Sigmoid colon (tissue), 6 donors: ENCODE measurements at regions not wholly inside any gene's neighbourhood (a gene's known extent, or its start where the extent isn't known, plus 50 kb on each side); places are given as distances from the start of the nearest gene placed in this dataset.

Experiments
- DNase-seq: peaks from one replicate; pipeline ENCODE4 v3.0.0-alpha.2; 2019
- H3K27ac ChIP-seq, 4 donors: fragments of 200-600 bp; sonication (generic); one replicate each; pipeline ENCODE4 v1.5.1; 2016 to 2019; ENCODE audit warnings: mild to moderate bottlenecking in 1 of 4
- H3K27me3 ChIP-seq, 3 donors: fragments of 200-600 bp; sonication (generic); one replicate each; pipeline ENCODE4 v1.5.1; 2019; ENCODE audit warnings: mild to moderate bottlenecking in 1 of 3
- H3K36me3 ChIP-seq, 4 donors: fragments of 200-600 bp; sonication (generic); one replicate each; pipeline ENCODE4 v1.5.1; 2016 to 2019
- H3K4me1 ChIP-seq, 4 donors: fragments of 200-600 bp; sonication (generic); one replicate each; pipeline ENCODE4 v1.5.1; 2017 to 2019
- H3K4me3 ChIP-seq, 4 donors: fragments of 200-600 bp; sonication (generic); one replicate each; pipeline ENCODE4 v1.5.1; 2017 to 2019; ENCODE audit warnings: mild to moderate bottlenecking in 2 of 4, moderate library complexity in 1 of 4
- H3K9me3 ChIP-seq, 4 donors: fragments of 200-600 bp in 3 of 4; sonication (generic) in 3 of 4; one replicate each; pipeline versions ENCODE4 v1.5.1 to v1.6.1; 2013 to 2019
- CTCF ChIP-seq, 4 experiments: fragments of 450-650 bp in 3 of 4; fragments of 200-600 bp in 1 of 4; IDR thresholded peaks; one replicate each; pipeline ENCODE4 v1.5.1; 2016 to 2019; ENCODE audit warnings: antibody characterized with exemption in 4 of 4, mild to moderate bottlenecking in 3 of 4, moderate library complexity in 2 of 4
- EP300 ChIP-seq, 4 donors: sonication (generic); formaldehyde crosslinking; IDR thresholded peaks; one replicate each; pipeline ENCODE4 v1.6.1; 2017; ENCODE audit warnings: antibody characterized with exemption in 4 of 4
- POLR2A ChIP-seq, 2 donors: fragments of 450-650 bp; IDR thresholded peaks; one replicate each; pipeline ENCODE4 v1.6.1; 2016; ENCODE audit warnings: antibody characterized with exemption in 2 of 2, mild to moderate bottlenecking in 2 of 2, moderate library complexity in 2 of 2
- POLR2AphosphoS5 ChIP-seq, 4 donors: sonication (generic); formaldehyde crosslinking; IDR thresholded peaks; one replicate each; pipeline ENCODE4 v1.6.1; 2017; ENCODE audit warnings: antibody characterized with exemption in 4 of 4
- WGBS, 2 donors: extraction: QIAGEN DNeasy Blood & Tissue Kit; methylation state at CpG; one replicate each; pipeline ENCODE4 v1.1.7; 2013; 5-methylcytosine and 5-hydroxymethylcytosine counted together
- intact Hi-C: fragments of 100-400 bp; cut with DNase I; formaldehyde crosslinking; loops from one replicate; pipeline ENCODE4 v1.15.1; 2023
- donor health status: healthy with polysubstance abuse.
- donor health status: healthy.

GRCh38 chrX:15918003-15918402 is 63.4 kb upstream of the AP1S2 start:
- no peaks in the 10 kb centered on the region for H3K4me1 ChIP-seq
- no peaks in the 10 kb centered on the region for H3K27me3 ChIP-seq
- no peak for DNase-seq
- 83 to 88% methylated on average over 1 of the region's 1 CpG for WGBS, 2 donors
- no peak overlapping the region for H3K4me3 ChIP-seq
- no peak for TF ChIP-seq POLR2A (IDR thresholded peaks at IDR 0.05)
- no peak for TF ChIP-seq EP300 (IDR thresholded peaks at IDR 0.05)
- TF ChIP-seq CTCF (IDR thresholded peaks at IDR 0.05) = no peak
- TF ChIP-seq POLR2AphosphoS5 (IDR thresholded peaks at IDR 0.05) = no peak
- no peaks in the 10 kb centered on the region for H3K36me3 ChIP-seq
- H3K9me3 ChIP-seq = no peaks in the 10 kb centered on the region
- intact Hi-C loops = no loop called here
- no peak overlapping the region for H3K27ac ChIP-seq

GRCh38 chrX:15916704-15917084 is 62.1 kb upstream of the AP1S2 start:
- H3K4me1 ChIP-seq = no peaks in the 10 kb centered on the region
- H3K4me3 ChIP-seq = no peak overlapping the region
- no peaks in the 10 kb centered on the region for H3K9me3 ChIP-seq
- no peaks in the 10 kb centered on the region for H3K27me3 ChIP-seq
- no peaks in the 10 kb centered on the region for H3K36me3 ChIP-seq
- WGBS, 2 donors = 60 to 69% methylated on average over 4 of the region's 4 CpGs
- intact Hi-C loops = no loop called here
- H3K27ac ChIP-seq = no peak overlapping the region
- DNase-seq = no peak
- TF ChIP-seq EP300 (IDR thresholded peaks at IDR 0.05) (no peak), POLR2A (IDR thresholded peaks at IDR 0.05) (no peak), CTCF (IDR thresholded peaks at IDR 0.05) (no peak), POLR2AphosphoS5 (IDR thresholded peaks at IDR 0.05) (no peak)

DNA sequence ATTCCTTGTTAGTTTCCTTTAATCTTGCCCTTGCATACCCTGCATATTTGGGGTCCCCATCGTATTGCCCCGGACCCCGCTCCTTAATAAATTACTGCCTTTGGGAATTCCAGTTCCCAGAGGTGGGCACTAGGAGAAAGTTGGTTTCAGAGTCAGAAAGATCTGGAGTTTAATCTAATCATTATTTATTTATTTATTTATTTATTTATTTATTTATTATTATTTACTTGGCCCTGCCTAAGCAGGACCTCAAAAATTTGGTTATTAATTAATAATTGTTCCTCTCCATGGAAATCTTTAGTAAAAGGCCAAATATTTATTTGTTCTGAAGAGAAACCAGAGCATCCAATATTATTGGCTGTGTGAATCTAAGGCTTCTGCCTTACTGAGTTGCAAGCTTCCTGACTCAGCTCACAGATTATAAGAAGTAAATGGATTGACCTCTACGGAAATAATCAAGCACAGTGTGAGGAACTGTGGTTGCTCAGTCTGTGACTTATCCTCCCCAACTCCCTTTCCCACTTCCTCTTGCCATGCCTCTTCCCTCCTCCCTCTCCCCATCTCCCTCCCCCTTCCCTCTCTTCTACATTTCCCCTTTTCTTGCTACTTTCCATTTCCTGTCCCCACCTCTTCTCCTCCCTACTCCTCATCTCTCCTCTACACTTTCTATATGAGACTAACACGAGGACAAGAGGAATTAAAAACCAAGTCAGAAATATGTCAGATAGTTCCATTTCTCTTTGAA is 61.5 kb upstream of the AP1S2 start:
- intact Hi-C loops = no loop called here
- no peak for DNase-seq
- WGBS, 2 donors = 45 to 86% methylated on average over 5 of the region's 5 CpGs
- no peak for TF ChIP-seq CTCF (IDR thresholded peaks at IDR 0.05)
- TF ChIP-seq POLR2AphosphoS5 (IDR thresholded peaks at IDR 0.05) = no peak
- no peak for TF ChIP-seq POLR2A (IDR thresholded peaks at IDR 0.05)
- no peak for TF ChIP-seq EP300 (IDR thresholded peaks at IDR 0.05)
- Histone ChIP-seq H3K4me1 (no peaks in the 10 kb centered on the region), H3K27ac (no peak overlapping the region), H3K9me3 (no peaks in the 10 kb centered on the region), H3K36me3 (no peaks in the 10 kb centered on the region), H3K27me3 (no peaks in the 10 kb centered on the region), H3K4me3 (no peak overlapping the region)

GRCh38 chrX:15914486-15914885 is 59.9 kb upstream of the AP1S2 start:
- no peaks in the 10 kb centered on the region for H3K27me3 ChIP-seq
- H3K4me3 ChIP-seq = no peak overlapping the region
- no peaks in the 10 kb centered on the region for H3K9me3 ChIP-seq
- 78 to 96% methylated on average over 1 of the region's 1 CpG for WGBS, 2 donors
- no peaks in the 10 kb centered on the region for H3K4me1 ChIP-seq
- no peak for DNase-seq
- no peak overlapping the region for H3K27ac ChIP-seq
- intact Hi-C loops = no loop called here
- TF ChIP-seq POLR2AphosphoS5 (IDR thresholded peaks at IDR 0.05) = no peak
- no peak for TF ChIP-seq CTCF (IDR thresholded peaks at IDR 0.05)
- TF ChIP-seq EP300 (IDR thresholded peaks at IDR 0.05) = no peak
- no peak for TF ChIP-seq POLR2A (IDR thresholded peaks at IDR 0.05)
- no peaks in the 10 kb centered on the region for H3K36me3 ChIP-seq

- Histone ChIP-seq H3K36me3 (no peaks in the 10 kb centered on the region), H3K27me3 (no peaks in the 10 kb centered on the region), H3K4me1 (no peaks in the 10 kb centered on the region), H3K9me3 (no peaks in the 10 kb centered on the region), H3K27ac (no peak overlapping the region), H3K4me3 (no peak overlapping the region)
- WGBS, 2 donors = 100% methylated on average over 1 of the region's 1 CpG
- TF ChIP-seq POLR2A (IDR thresholded peaks at IDR 0.05) (no peak), EP300 (IDR thresholded peaks at IDR 0.05) (no peak), POLR2AphosphoS5 (IDR thresholded peaks at IDR 0.05) (no peak), CTCF (IDR thresholded peaks at IDR 0.05) (no peak)
- DNase-seq = no peak
- intact Hi-C loops = no loop called here
These were observed 58.5 kb upstream of the AP1S2 start for GRCh38 chrX:15913146-15913545.
